ENCODE measurements at regions not wholly inside any gene's neighbourhood (a gene's known extent, or its start where the extent isn't known, plus 50 kb on each side); places are given as distances from the start of the nearest gene placed in this dataset.

DNA sequence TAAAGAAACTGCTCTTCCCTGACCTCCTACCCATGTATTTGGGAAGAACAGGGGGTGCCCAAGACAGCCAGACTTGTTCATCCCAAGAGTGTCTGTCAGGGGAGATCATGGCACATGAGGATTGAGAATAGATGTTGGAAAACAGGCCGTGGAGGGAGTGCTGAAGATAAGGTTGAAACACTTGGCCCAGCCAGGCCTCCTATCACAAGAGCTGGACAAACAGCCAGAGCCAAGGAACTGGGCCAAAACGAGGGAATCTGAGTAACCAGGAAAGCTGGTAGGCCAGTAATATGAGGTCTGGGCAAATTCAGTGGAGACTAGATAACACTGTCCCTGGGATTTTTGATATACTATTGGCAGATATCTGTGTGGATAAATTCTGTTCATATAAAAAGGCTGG, 161.7 kb downstream of the TMX1 start:
- dilution Hi-C loops (cut with MboI; ENCODE audit: extremely low pct_ligation_motif_present, low sequenced_read_pairs) (no loop called here), intact Hi-C loops (cut with micrococcal nuclease) (no loop called here)
- H3K4me1 ChIP-seq (ENCODE audit: control insufficient read depth, extremely low read depth, insufficient read depth, low read length): peaks cover 25% of the 10 kb centered on the region
- no TSS peak for BruUV-seq (replicated peaks)
- H3K27ac ChIP-seq (ENCODE audit: insufficient read depth, low read depth, low read length): no peak overlapping the region
- no peaks in the 10 kb centered on the region for H3K9me1 ChIP-seq (replicated peaks; ENCODE audit: control insufficient read depth, extremely low read depth, insufficient read depth, low read length)
- H3K36me3 ChIP-seq (ENCODE audit: control insufficient read depth in 2 of 2, extremely low read depth in 1 of 2, insufficient read depth in 2 of 2, low read length in 2 of 2): no peaks in the 10 kb centered on the region
- no peak overlapping the region for H2AFZ ChIP-seq (ENCODE audit: low read depth, low read length)
- FAIRE-seq (no peak), DNase-seq (ENCODE audit: low read depth, low spot score) (no peak)
- no peak overlapping the region for H3K9ac ChIP-seq (replicated peaks; ENCODE audit: extremely low read depth, insufficient read depth, low read length)
- POLR2A ChIA-PET: no interaction called here
- H3K9me3 ChIP-seq (replicated peaks; ENCODE audit: control insufficient read depth, insufficient read depth, low read length): no peaks in the 10 kb centered on the region
- CTCF ChIA-PET: no interaction called here
- H3K4me2 ChIP-seq (ENCODE audit: insufficient read depth, low read length): no peak overlapping the region
- no peaks in the 10 kb centered on the region for H3K79me2 ChIP-seq (ENCODE audit: control insufficient read depth, insufficient read depth, low read length)
- H4K20me1 ChIP-seq (replicated peaks; ENCODE audit: control insufficient read depth, extremely low read depth, insufficient read depth, low read length): no peaks in the 10 kb centered on the region
- TF ChIP-seq, protein P1, sequence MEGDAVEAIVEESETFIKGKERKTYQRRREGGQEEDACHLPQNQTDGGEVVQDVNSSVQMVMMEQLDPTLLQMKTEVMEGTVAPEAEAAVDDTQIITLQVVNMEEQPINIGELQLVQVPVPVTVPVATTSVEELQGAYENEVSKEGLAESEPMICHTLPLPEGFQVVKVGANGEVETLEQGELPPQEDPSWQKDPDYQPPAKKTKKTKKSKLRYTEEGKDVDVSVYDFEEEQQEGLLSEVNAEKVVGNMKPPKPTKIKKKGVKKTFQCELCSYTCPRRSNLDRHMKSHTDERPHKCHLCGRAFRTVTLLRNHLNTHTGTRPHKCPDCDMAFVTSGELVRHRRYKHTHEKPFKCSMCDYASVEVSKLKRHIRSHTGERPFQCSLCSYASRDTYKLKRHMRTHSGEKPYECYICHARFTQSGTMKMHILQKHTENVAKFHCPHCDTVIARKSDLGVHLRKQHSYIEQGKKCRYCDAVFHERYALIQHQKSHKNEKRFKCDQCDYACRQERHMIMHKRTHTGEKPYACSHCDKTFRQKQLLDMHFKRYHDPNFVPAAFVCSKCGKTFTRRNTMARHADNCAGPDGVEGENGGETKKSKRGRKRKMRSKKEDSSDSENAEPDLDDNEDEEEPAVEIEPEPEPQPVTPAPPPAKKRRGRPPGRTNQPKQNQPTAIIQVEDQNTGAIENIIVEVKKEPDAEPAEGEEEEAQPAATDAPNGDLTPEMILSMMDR (IDR thresholded peaks at IDR 0.05; ENCODE audit: extremely low read depth in 1 of 2, insufficient read depth in 1 of 2, low read depth in 1 of 2, low read length in 2 of 2): no peak
- H3K4me3 ChIP-seq (replicated peaks in 1 of 3; ENCODE audit: insufficient read depth in 1 of 3, low read depth in 1 of 3, low read length in 3 of 3): no peak overlapping the region
- no peaks in the 10 kb centered on the region for H3K27me3 ChIP-seq (ENCODE audit: control insufficient read depth in 2 of 2, insufficient read depth in 2 of 2, low read length in 2 of 2)

DNA sequence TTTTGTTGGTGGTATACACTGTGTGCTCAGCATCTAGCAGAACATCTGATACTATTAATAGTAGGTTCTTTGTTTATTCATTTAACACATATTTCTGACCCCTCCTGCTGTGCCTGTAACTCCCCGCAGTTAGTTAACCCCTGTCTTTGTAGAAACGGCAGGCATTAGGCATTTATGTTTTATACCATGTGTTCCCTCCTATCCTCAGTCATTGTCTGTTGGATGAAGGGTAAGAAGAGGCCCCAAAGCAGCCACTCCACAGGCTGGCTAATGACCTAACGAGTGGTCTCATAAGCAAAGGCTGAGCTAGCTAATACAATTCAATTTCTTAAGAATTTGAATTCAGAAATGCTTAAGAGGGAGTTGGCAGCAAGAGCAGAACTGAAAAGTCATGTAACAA, 170.8 kb downstream of the TMX1 start:
- FAIRE-seq (no peak), DNase-seq (ENCODE audit: low read depth, low spot score) (no peak)
- H3K27ac ChIP-seq (ENCODE audit: insufficient read depth, low read depth, low read length): no peak overlapping the region
- no peaks in the 10 kb centered on the region for H4K20me1 ChIP-seq (replicated peaks; ENCODE audit: control insufficient read depth, extremely low read depth, insufficient read depth, low read length)
- dilution Hi-C loops (cut with MboI; ENCODE audit: extremely low pct_ligation_motif_present, low sequenced_read_pairs) (no loop called here), intact Hi-C loops (cut with micrococcal nuclease) (no loop called here)
- ChIA-PET CTCF (no interaction called here), POLR2A (no interaction called here)
- no peak overlapping the region for H3K4me2 ChIP-seq (ENCODE audit: insufficient read depth, low read length)
- H3K27me3 ChIP-seq (ENCODE audit: control insufficient read depth in 2 of 2, insufficient read depth in 2 of 2, low read length in 2 of 2): no peaks in the 10 kb centered on the region
- H3K9ac ChIP-seq (replicated peaks; ENCODE audit: extremely low read depth, insufficient read depth, low read length): no peak overlapping the region
- TF ChIP-seq, protein P2, sequence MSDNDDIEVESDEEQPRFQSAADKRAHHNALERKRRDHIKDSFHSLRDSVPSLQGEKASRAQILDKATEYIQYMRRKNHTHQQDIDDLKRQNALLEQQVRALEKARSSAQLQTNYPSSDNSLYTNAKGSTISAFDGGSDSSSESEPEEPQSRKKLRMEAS (IDR thresholded peaks at IDR 0.05; ENCODE audit: insufficient read depth, insufficient read length): no peak
- TF ChIP-seq GATA2 (IDR thresholded peaks at IDR 0.05; ENCODE audit: insufficient read depth, insufficient read length, low read depth, low read length) (no peak), MYC (IDR thresholded peaks at IDR 0.05; ENCODE audit: low read depth, low read length) (no peak)
- BruUV-seq (replicated peaks): no TSS peak
- no peaks in the 10 kb centered on the region for H3K79me2 ChIP-seq (ENCODE audit: control insufficient read depth, insufficient read depth, low read length)
- no peak overlapping the region for H2AFZ ChIP-seq (ENCODE audit: low read depth, low read length)
- no peaks in the 10 kb centered on the region for H3K9me3 ChIP-seq (replicated peaks; ENCODE audit: control insufficient read depth, insufficient read depth, low read length)
- H3K9me1 ChIP-seq (replicated peaks; ENCODE audit: control insufficient read depth, extremely low read depth, insufficient read depth, low read length): no peaks in the 10 kb centered on the region
- H3K36me3 ChIP-seq (ENCODE audit: control insufficient read depth in 2 of 2, extremely low read depth in 1 of 2, insufficient read depth in 2 of 2, low read length in 2 of 2): no peaks in the 10 kb centered on the region
- no peak overlapping the region for H3K4me3 ChIP-seq (replicated peaks in 1 of 3; ENCODE audit: insufficient read depth in 1 of 3, low read depth in 1 of 3, low read length in 3 of 3)
- H3K4me1 ChIP-seq (ENCODE audit: control insufficient read depth, extremely low read depth, insufficient read depth, low read length): no peaks in the 10 kb centered on the region

Data from endothelial cell of umbilical vein (primary cell).